H1 (cell line): ENCODE measurements at regions not wholly inside any gene's neighbourhood (a gene's known extent, or its start where the extent isn't known, plus 50 kb on each side); places are given as distances from the start of the nearest gene placed in this dataset.

Experiments
- GABPA ChIP-seq: IDR thresholded peaks from 2 replicates; pipeline ENCODE4 v1.6.1; 2011; ENCODE audit warnings: mild to moderate bottlenecking, low read length, moderate library complexity, borderline replicate concordance; ENCODE audit not compliant: insufficient read depth
- POLR2AphosphoS5 ChIP-seq: IDR thresholded peaks from 2 replicates; pipeline ENCODE4 v1.6.1; 2011; ENCODE audit warnings: low read depth, low read length
- YY1 ChIP-seq: IDR thresholded peaks from 2 replicates; pipeline ENCODE4 v1.6.1; 2011; ENCODE audit warnings: low read depth, mild to moderate bottlenecking, low read length
- TF ChIP-seq, protein P1 (sequence below), 3 experiments: IDR thresholded peaks; 1 replicate in 2 of 3; 2 replicates in 1 of 3; pipeline versions ENCODE4 v1.5.1 to v1.6.1; 2011; ENCODE audit warnings: low read length in 3 of 3, mild to moderate bottlenecking in 3 of 3, inconsistent platforms in 2 of 3, low read depth in 1 of 3, moderate library complexity in 1 of 3; ENCODE audit not compliant: insufficient read depth in 1 of 3; ENCODE audit errors: control extremely low read depth in 1 of 3
- TF ChIP-seq, protein P2 (sequence below): IDR thresholded peaks from 2 replicates; pipeline ENCODE4 v1.6.1; 2012; ENCODE audit warnings: inconsistent platforms
- TF ChIP-seq, protein P3 (sequence below): IDR thresholded peaks from 2 replicates; pipeline ENCODE4 v1.6.1; 2012; ENCODE audit warnings: inconsistent platforms

DNA sequence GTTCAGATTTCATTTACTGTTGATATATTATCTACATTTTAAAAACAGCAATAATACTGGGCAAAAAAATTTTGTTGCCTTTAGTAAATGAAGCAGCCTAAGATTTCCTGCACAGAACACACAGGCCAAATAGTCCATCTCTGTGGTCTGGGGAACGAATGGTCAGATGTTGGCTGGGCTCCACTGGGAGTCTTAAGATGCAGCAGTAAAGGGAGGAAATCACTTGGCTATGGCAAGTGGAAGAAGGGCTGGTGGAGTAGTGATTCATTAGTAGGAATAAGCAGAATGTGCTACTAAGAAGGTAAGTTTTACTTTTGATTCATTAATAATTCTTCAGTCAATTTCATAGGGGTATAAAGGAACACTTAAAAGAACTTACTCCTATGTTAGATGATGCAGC is 91.1 kb upstream of the ARRDC3 start:
- TF ChIP-seq GABPA (no peak), YY1 (no peak), POLR2AphosphoS5 (no peak)
- TF ChIP-seq, protein P1, sequence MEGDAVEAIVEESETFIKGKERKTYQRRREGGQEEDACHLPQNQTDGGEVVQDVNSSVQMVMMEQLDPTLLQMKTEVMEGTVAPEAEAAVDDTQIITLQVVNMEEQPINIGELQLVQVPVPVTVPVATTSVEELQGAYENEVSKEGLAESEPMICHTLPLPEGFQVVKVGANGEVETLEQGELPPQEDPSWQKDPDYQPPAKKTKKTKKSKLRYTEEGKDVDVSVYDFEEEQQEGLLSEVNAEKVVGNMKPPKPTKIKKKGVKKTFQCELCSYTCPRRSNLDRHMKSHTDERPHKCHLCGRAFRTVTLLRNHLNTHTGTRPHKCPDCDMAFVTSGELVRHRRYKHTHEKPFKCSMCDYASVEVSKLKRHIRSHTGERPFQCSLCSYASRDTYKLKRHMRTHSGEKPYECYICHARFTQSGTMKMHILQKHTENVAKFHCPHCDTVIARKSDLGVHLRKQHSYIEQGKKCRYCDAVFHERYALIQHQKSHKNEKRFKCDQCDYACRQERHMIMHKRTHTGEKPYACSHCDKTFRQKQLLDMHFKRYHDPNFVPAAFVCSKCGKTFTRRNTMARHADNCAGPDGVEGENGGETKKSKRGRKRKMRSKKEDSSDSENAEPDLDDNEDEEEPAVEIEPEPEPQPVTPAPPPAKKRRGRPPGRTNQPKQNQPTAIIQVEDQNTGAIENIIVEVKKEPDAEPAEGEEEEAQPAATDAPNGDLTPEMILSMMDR (IDR thresholded peaks at IDR 0.05; ENCODE audit: control extremely low read depth in 1 of 3, insufficient read depth in 1 of 3, low read depth in 1 of 3, low read length in 3 of 3), result no peak
- TF ChIP-seq, protein P2, sequence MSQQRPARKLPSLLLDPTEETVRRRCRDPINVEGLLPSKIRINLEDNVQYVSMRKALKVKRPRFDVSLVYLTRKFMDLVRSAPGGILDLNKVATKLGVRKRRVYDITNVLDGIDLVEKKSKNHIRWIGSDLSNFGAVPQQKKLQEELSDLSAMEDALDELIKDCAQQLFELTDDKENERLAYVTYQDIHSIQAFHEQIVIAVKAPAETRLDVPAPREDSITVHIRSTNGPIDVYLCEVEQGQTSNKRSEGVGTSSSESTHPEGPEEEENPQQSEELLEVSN, result no peak
- TF ChIP-seq, protein P3, sequence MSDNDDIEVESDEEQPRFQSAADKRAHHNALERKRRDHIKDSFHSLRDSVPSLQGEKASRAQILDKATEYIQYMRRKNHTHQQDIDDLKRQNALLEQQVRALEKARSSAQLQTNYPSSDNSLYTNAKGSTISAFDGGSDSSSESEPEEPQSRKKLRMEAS, result no peak
